ENCODE measurements at regions not wholly inside any gene's neighbourhood (a gene's known extent, or its start where the extent isn't known, plus 50 kb on each side); places are given as distances from the start of the nearest gene placed in this dataset.
"Not testable (repeated sequence)": the region's sequence is repeated elsewhere in the genome, so short reads cannot be mapped to it uniquely, and the experiment has no call there.

GRCh38 chr14:45558183-45558582, 305.2 kb upstream of the MIS18BP1 start:
- DNase-seq = no peak

- no peak for DNase-seq
Observed at GRCh38 chr14:45553981-45554380, 301.0 kb upstream of the MIS18BP1 start.

DNA sequence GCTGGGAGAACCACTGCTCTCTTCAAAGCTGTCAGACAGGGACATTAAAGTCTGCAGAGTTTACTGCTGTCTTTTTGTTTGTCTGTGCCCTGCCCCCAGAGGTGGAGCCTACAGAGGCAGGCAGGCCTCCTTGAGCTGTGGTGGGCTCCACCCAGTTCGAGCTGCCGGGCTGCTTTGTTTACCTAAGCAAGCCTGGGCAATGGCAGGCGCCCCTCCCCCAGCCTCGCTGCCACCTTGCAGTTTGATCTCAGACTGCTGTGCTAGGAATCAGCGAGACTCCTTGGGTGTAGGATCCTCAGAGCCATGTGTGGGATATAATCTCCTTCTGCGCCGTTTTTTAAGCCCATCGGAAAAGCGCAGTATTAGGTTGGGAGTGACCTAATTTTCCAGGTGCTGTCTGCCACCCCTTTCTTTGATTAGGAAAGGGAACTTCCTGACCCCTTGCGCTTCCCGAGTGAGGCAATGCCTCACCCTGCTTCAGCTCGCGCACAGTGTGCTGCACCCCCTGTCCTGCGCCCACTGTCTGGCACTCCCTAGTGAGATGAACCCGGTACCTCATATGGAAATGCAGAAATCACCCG, 298.3 kb upstream of the MIS18BP1 start:
- not testable (repeated sequence) for DNase-seq

- DNase-seq = no peak
Observed at GRCh38 chr14:45531022-45531421, 278.0 kb upstream of the MIS18BP1 start.

GRCh38 chr14:45526715-45527549, 273.9 kb upstream of the MIS18BP1 start:
- DNase-seq = no peak

GRCh38 chr14:45519766-45520165, 266.8 kb upstream of the MIS18BP1 start:
- no peak for DNase-seq

- DNase-seq = no peak
Observed at GRCh38 chr14:45492876-45493275, 239.9 kb upstream of the MIS18BP1 start.

DNA sequence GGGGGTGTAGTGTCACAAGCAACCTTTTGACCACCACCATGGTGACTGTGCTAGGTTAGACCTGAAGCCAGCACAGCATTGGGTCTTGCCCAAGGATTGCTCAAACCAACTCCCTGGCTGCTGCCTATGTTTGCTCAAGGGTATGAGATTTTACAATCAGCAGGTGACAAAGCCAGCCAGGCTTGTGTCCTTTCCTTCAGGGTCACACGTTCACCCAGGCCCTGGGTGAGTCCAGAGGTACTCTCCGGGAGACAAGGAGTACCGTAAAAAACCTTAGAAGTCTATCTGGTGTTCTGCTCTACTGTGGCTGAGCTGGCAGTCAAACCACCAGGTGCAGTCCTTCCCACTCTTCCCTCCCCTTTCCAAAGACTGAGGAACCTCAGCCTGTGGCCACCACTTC, 238.9 kb upstream of the MIS18BP1 start:
- no peak for DNase-seq

DNA sequence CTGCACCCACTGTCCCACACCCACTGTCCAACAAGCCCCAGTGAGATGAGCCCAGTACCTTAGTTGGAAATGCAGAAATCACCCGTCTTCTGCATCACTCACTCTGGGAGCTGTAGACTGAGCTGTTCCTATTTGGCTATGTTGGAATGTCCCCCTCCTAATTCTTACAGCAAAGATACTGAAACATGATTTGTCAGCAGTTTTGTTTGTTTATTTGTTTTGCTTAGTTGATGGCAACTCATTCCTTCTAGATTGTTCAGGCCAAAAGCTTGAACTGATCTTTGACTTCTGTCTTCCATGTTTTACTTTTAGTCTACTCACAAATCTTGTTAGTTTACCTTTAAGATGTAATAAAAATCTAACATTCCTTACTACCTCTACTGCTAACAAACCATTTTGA, 233.6 kb upstream of the MIS18BP1 start:
- DNase-seq = no peak

GRCh38 chr14:45467023-45467422, 214.0 kb upstream of the MIS18BP1 start:
- no peak for DNase-seq

- DNase-seq = no peak
Observed at GRCh38 chr14:45434221-45434620, 181.2 kb upstream of the MIS18BP1 start.

DNA sequence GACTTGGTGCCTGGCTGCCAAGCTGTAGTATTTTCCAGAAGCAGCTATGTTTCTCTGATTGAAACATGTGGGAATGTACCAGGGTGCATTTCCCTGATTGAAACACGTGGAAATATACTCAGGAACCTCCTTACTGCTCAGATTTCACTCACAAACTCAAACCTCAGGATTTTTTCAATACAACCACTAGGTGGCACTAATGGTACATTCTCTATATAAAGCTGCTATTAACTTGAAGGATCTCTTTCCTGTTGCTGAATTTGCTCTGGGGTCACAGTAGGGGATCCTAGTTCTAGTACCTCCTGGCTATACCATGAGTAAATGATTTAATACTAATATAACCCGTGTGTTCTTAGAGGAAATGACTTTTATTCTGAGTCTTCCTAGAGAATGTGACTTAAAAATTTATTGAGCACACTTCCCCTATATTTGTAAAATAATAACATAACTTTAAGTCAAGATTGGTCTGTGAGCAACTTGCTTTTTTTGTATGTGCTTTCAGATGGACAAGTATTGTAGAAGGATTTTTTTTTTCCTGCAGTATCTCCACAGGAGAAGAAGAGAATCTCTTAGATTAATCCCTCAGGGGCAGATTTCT, 173.8 kb upstream of the MIS18BP1 start:
- DNase-seq = peak; percentile 75

- no peak for DNase-seq
Observed at GRCh38 chr14:45406942-45407341, 153.9 kb upstream of the MIS18BP1 start.

- no peak for DNase-seq
Observed at GRCh38 chr14:45400950-45401640, 148.1 kb upstream of the MIS18BP1 start.

GRCh38 chr14:45400509-45400908, 147.5 kb upstream of the MIS18BP1 start:
- no peak for DNase-seq

DNA sequence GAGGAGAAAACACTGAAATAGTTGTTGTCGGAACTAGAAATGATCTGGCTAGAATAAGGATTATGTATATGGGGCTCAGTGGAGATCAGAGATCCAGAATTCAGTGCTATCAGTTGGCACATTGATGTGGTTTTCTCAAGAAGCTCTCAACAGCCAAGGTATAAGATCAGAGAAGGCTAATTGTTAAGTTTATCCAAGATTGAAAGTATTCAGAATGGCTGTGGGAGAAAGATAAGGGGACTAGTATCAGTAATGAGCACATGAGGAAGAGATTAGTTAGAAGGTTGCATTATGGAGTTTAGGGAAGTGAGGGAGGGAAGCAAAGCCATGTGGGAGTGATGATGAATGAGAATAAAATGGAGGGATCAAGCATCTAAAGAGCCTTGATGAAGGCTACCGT, 128.1 kb upstream of the MIS18BP1 start:
- no peak for DNase-seq

DNA sequence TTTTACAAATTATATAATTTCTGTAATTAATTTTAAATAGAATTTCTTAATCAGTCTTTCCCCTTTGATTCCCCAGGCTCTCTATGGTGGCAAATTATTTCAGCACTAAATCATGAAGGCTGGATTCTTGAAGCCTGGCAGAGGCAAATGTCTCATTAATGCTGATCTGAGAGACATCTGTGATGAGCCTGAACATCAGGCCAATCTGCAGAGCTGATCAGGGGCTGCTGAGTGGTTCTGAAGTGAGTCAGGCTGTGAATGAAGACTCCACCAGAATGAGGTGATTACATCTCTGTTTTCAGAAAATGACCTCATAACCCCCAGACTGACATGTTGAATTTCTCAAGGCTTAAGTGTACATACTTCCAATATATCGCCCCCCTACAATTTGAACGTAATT, 124.2 kb upstream of the MIS18BP1 start:
- no peak for DNase-seq

GRCh38 chr14:45373877-45374276, 120.9 kb upstream of the MIS18BP1 start:
- DNase-seq = no peak

DNA sequence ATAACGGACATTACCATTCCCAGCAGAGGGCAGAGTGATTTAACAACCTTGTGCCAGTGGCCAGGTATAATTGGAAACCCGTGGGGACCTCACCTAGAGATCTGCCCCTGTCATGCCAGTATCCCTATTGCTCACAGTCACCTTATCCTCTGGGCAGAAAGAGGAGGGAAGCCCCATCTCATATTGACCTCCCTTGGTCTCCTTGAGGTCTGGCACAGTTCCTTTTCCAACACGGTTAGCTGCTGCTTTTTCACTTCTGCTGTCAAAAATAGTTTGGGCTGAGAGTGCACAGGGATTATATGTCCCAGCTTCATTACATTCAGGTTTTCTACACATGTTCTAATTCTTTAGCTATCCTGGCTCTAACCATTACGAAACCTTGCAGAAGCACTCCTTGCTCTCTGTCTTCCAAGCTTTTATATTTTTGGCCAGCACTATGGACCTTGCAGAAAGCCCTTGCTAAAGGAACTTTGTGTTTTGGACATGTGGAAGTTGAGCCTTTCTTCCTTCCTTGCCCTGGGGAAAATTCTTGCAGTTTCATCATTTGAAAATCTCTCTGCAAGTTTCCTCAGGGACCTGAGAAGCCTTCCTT, 111.7 kb upstream of the MIS18BP1 start:
- no peak for DNase-seq

- DNase-seq = no peak
Observed at GRCh38 chr14:45362505-45362904, 109.5 kb upstream of the MIS18BP1 start.

DNA sequence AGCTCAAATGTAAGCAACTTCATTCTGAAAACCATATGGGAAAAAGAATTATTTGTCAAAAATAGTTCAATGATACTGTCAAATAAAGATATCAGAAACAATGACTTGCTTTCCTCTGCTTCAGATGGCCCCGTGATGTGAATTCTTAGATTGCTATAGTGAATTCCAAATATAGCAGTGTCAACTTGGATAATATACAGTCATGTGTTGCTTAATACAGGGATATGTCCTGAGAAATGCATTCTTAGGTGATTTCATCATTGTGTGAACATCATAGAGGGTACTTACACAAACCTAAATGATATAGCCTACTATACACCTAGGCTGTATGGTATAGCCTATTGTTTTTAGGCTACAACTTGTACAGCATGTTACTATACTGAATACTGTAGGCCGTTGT, 108.7 kb upstream of the MIS18BP1 start:
- DNase-seq = no peak

GRCh38 chr14:45359746-45360145, 106.7 kb upstream of the MIS18BP1 start:
- no peak for DNase-seq

DNA sequence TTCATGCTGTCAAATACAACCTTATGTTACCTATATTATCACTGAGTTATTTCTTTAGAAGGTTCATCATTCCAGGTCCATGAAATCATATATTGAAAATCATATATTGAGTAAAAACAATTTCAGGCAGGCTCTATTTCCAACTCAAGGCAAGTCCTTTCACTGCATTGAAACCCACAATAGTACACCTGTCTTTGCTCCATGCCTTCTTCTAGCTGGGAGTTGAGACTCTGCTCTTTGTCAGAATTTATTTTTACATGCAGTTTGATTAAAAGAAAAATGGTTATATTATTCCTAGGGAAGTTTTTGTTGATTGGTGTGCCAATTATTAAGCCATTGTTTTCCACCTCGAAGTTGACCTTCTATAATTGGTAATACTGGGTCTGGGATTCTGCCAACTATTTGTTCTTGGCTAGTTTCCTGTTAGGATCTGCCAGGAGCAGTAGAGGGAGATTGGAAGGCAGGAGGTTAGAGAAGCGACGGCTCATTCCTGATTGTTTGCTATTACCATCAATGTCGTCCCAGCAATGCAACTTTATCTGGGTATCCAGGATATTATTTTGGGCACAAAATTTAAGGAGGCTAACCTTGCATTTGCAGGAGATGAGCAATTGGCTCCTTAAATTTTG, 79.5 kb upstream of the MIS18BP1 start:
- no peak for DNase-seq
